SU-DHL-6 (cell line): ENCODE measurements at regions not wholly inside any gene's neighbourhood (a gene's known extent, or its start where the extent isn't known, plus 50 kb on each side); places are given as distances from the start of the nearest gene placed in this dataset.

Source experiments
- H2AFZ ChIP-seq: fragments of 200-600 bp; sonication (generic); 2 replicates; pipeline ENCODE4 v1.6.1; 2014; ENCODE audit warnings: low read depth, mild to moderate bottlenecking, moderate library complexity, mixed read lengths, antibody characterized with exemption, low read length; ENCODE audit not compliant: severe bottlenecking
- H3F3A ChIP-seq: fragments of 200-600 bp; shearing (Covaris generic); 2 replicates; pipeline ENCODE4 v1.6.0; 2016; ENCODE audit warnings: antibody characterized with exemption, mild to moderate bottlenecking; ENCODE audit not compliant: insufficient read depth
- H3K27ac ChIP-seq: fragments of 200-600 bp; sonication (generic); 2 replicates; pipeline ENCODE4 v1.5.1; 2016; ENCODE audit warnings: low read depth, mild to moderate bottlenecking, low read length, moderate library complexity, mixed read lengths
- H3K27me3 ChIP-seq: fragments of 200-600 bp; sonication (generic), shearing (Covaris generic); 2 replicates; pipeline ENCODE4 v1.6.0; 2014; ENCODE audit warnings: mild to moderate bottlenecking, low read length
- H3K36me3 ChIP-seq: fragments of 200-600 bp; sonication (generic); 2 replicates; pipeline ENCODE4 v1.6.1; 2014; ENCODE audit warnings: mild to moderate bottlenecking, low read length, mixed read lengths
- H3K4me2 ChIP-seq: fragments of 300-600, 200-600 bp; shearing (Covaris generic), sonication (generic); 2 replicates; pipeline ENCODE4 v1.6.0; 2014; ENCODE audit warnings: low read length, low read depth, mild to moderate bottlenecking; ENCODE audit not compliant: poor library complexity, severe bottlenecking
- H3K4me3 ChIP-seq: fragments of 200-600 bp; sonication (generic); 2 replicates; pipeline ENCODE4 v1.5.1; 2014; ENCODE audit warnings: antibody characterized with exemption, low read length, mild to moderate bottlenecking, mixed read lengths; ENCODE audit not compliant: insufficient read depth, poor library complexity, severe bottlenecking
- H3K79me2 ChIP-seq: fragments of 200-600 bp; sonication (generic); 2 replicates; pipeline ENCODE4 v1.6.1; 2014; ENCODE audit warnings: mild to moderate bottlenecking, low read length, moderate library complexity; ENCODE audit not compliant: insufficient read depth
- H3K9ac ChIP-seq: fragments of 200-600 bp; sonication (generic); 2 replicates; pipeline ENCODE4 v1.7.0; 2014; ENCODE audit warnings: mild to moderate bottlenecking, low read length
- H3K9me2 ChIP-seq: fragments of 200-600 bp; sonication (generic); replicated peaks from 2 replicates; pipeline ENCODE4 v1.6.1; 2014; ENCODE audit warnings: low read length; ENCODE audit not compliant: insufficient read depth
- H3K9me3 ChIP-seq: fragments of 200-600 bp; sonication (generic); 2 replicates; pipeline ENCODE4 v1.6.1; 2014; ENCODE audit warnings: low read length, mixed read lengths; ENCODE audit not compliant: insufficient read depth
- H4K20me1 ChIP-seq: fragments of 200-600 bp; sonication (generic); 2 replicates; pipeline ENCODE4 v1.6.1; 2014; ENCODE audit warnings: low read depth, mild to moderate bottlenecking, antibody characterized with exemption, low read length, moderate library complexity, mixed read lengths
- CTCF ChIP-seq: fragments of 200-600 bp; sonication (generic); IDR thresholded peaks from one replicate; pipeline ENCODE4 v1.5.1; 2017; ENCODE audit warnings: antibody characterized with exemption, mild to moderate bottlenecking, low read length, moderate library complexity; ENCODE audit not compliant: insufficient read depth, poor library complexity, severe bottlenecking
- EZH2phosphoT487 ChIP-seq: fragments of 200-600 bp; sonication (generic), shearing (Covaris generic); conservative IDR thresholded peaks from 2 replicates; pipeline ENCODE4 v1.6.1; 2018; ENCODE audit warnings: mild to moderate bottlenecking, antibody characterized with exemption, low read length, moderate library complexity, mixed read lengths

GRCh38 chr9:107625383-107625984, 135.9 kb upstream of the KLF4 start:
- Histone ChIP-seq H3K36me3 (no peaks in the 10 kb centered on the region), H3K79me2 (no peaks in the 10 kb centered on the region), H4K20me1 (no peaks in the 10 kb centered on the region), H3F3A (no peaks in the 10 kb centered on the region), H3K9me3 (no peaks in the 10 kb centered on the region), H3K27me3 (no peaks in the 10 kb centered on the region), H3K9me2 (no peaks in the 10 kb centered on the region), H3K4me2 (no peak overlapping the region), H3K27ac (no peak overlapping the region), H2AFZ (no peak overlapping the region), H3K9ac (no peak overlapping the region), H3K4me3 (no peak overlapping the region)
- TF ChIP-seq EZH2phosphoT487 = no peak
- no peak for TF ChIP-seq CTCF

- no peaks in the 10 kb centered on the region for H3K9me3 ChIP-seq
- H3K9ac ChIP-seq = no peak overlapping the region
- H3K36me3 ChIP-seq = no peaks in the 10 kb centered on the region
- no peaks in the 10 kb centered on the region for H4K20me1 ChIP-seq
- no peak overlapping the region for H3K27ac ChIP-seq
- no peak overlapping the region for H2AFZ ChIP-seq
- H3K79me2 ChIP-seq = no peaks in the 10 kb centered on the region
- no peak overlapping the region for H3K4me2 ChIP-seq
- H3K9me2 ChIP-seq = no peaks in the 10 kb centered on the region
- H3F3A ChIP-seq = no peaks in the 10 kb centered on the region
- no peak overlapping the region for H3K4me3 ChIP-seq
- TF ChIP-seq EZH2phosphoT487 (no peak), CTCF (no peak)
- H3K27me3 ChIP-seq = no peaks in the 10 kb centered on the region
Measured at GRCh38 chr9:107624234-107624948, 134.8 kb upstream of the KLF4 start.

GRCh38 chr9:107621436-107621835, 131.9 kb upstream of the KLF4 start:
- H3K9me2 ChIP-seq = no peaks in the 10 kb centered on the region
- H3K9me3 ChIP-seq = no peaks in the 10 kb centered on the region
- H3K4me3 ChIP-seq = no peak overlapping the region
- no peak overlapping the region for H3K4me2 ChIP-seq
- no peaks in the 10 kb centered on the region for H3K36me3 ChIP-seq
- no peak overlapping the region for H2AFZ ChIP-seq
- H3K9ac ChIP-seq = no peak overlapping the region
- no peaks in the 10 kb centered on the region for H3K27me3 ChIP-seq
- no peaks in the 10 kb centered on the region for H3K79me2 ChIP-seq
- H4K20me1 ChIP-seq = no peaks in the 10 kb centered on the region
- H3F3A ChIP-seq = no peaks in the 10 kb centered on the region
- no peak for TF ChIP-seq EZH2phosphoT487
- no peak for TF ChIP-seq CTCF
- no peak overlapping the region for H3K27ac ChIP-seq
